ENCODE measurements at regions not wholly inside any gene's neighbourhood (a gene's known extent, or its start where the extent isn't known, plus 50 kb on each side); places are given as distances from the start of the nearest gene placed in this dataset.
"Not testable (repeated sequence)": the region's sequence is repeated elsewhere in the genome, so short reads cannot be mapped to it uniquely, and the experiment has no call there.

GRCh38 chr16:35585411-35585810 is 2126.0 kb downstream of the TP53TG3F start:
- intact Hi-C loops (cut with micrococcal nuclease; ENCODE audit: unreplicated experiment) = no loop called here
- H3K27me3 ChIP-seq (replicated peaks; ENCODE audit: control insufficient read depth, insufficient read depth, low read length) = no peaks in the 10 kb centered on the region
- no peaks in the 10 kb centered on the region for H3K27me3 Mint-ChIP-seq (ENCODE audit: insufficient read depth, unreplicated experiment)
- DNase-seq = no peak
- H3K4me1 ChIP-seq = no peaks in the 10 kb centered on the region
- no TSS peak for BruUV-seq (replicated peaks)
- H3K27ac Mint-ChIP-seq (ENCODE audit: unreplicated experiment) = no peak overlapping the region
- H3K4me1 Mint-ChIP-seq (ENCODE audit: low read depth, unreplicated experiment) = no peaks in the 10 kb centered on the region
- no peaks in the 10 kb centered on the region for H3K36me3 Mint-ChIP-seq (ENCODE audit: insufficient read depth, unreplicated experiment)
- H3K9me3 ChIP-seq = no peaks in the 10 kb centered on the region
- ChIA-PET POLR2A (no interaction called here), CTCF (no interaction called here)
- TF ChIP-seq, protein P1, sequence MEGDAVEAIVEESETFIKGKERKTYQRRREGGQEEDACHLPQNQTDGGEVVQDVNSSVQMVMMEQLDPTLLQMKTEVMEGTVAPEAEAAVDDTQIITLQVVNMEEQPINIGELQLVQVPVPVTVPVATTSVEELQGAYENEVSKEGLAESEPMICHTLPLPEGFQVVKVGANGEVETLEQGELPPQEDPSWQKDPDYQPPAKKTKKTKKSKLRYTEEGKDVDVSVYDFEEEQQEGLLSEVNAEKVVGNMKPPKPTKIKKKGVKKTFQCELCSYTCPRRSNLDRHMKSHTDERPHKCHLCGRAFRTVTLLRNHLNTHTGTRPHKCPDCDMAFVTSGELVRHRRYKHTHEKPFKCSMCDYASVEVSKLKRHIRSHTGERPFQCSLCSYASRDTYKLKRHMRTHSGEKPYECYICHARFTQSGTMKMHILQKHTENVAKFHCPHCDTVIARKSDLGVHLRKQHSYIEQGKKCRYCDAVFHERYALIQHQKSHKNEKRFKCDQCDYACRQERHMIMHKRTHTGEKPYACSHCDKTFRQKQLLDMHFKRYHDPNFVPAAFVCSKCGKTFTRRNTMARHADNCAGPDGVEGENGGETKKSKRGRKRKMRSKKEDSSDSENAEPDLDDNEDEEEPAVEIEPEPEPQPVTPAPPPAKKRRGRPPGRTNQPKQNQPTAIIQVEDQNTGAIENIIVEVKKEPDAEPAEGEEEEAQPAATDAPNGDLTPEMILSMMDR (IDR thresholded peaks at IDR 0.05; ENCODE audit: insufficient read depth in 1 of 2, low read depth in 1 of 2, low read length in 1 of 2, severe bottlenecking in 1 of 2, unreplicated experiment in 1 of 2) = no peak
- peaks cover 27% of the 10 kb centered on the region for H3K9me3 Mint-ChIP-seq (ENCODE audit: unreplicated experiment)
- H3K4me3 Mint-ChIP-seq (ENCODE audit: unreplicated experiment) = no peak overlapping the region
- no peak overlapping the region for H3K4me3 ChIP-seq (ENCODE audit: low read depth, low read length)
- no peaks in the 10 kb centered on the region for H3K36me3 ChIP-seq (ENCODE audit: control insufficient read depth, insufficient read depth, low read length)

DNA sequence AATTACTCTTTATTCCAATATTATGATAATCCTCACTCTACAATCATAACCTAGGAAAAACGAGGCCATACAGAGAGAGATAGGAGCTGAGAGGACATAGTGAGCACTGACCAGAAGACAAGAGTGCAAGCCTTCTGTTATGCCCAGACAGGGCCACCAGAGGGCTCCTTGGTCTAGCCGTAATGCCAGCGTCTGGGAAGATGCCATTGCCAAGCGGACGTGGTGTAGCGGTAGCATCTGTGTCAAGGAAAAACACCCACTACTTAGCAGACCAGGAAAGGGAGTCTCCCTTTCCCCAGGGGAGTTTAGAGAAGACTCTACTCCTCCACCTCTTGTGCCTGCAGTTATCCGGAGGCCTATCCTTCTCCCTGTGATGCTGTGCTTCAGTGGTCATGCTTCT is 2131.5 kb downstream of the TP53TG3F start:
- CTCF ChIA-PET; intact Hi-C loops (cut with micrococcal nuclease; ENCODE audit: unreplicated experiment); H3K9me3 ChIP-seq; H3K27ac Mint-ChIP-seq (ENCODE audit: unreplicated experiment); BruUV-seq (replicated peaks); H3K4me3 Mint-ChIP-seq (ENCODE audit: unreplicated experiment); H3K4me3 ChIP-seq (ENCODE audit: low read depth, low read length); H3K36me3 ChIP-seq (ENCODE audit: control insufficient read depth, insufficient read depth, low read length); H3K4me1 ChIP-seq; POLR2A ChIA-PET; H3K27me3 ChIP-seq (replicated peaks; ENCODE audit: control insufficient read depth, insufficient read depth, low read length); H3K4me1 Mint-ChIP-seq (ENCODE audit: low read depth, unreplicated experiment); H3K27me3 Mint-ChIP-seq (ENCODE audit: insufficient read depth, unreplicated experiment); H3K36me3 Mint-ChIP-seq (ENCODE audit: insufficient read depth, unreplicated experiment): not testable (repeated sequence)
- peak in 1 of 2 experiments; percentile 2 for DNase-seq
- peaks cover 24% of the 10 kb centered on the region for H3K9me3 Mint-ChIP-seq (ENCODE audit: unreplicated experiment)

DNA sequence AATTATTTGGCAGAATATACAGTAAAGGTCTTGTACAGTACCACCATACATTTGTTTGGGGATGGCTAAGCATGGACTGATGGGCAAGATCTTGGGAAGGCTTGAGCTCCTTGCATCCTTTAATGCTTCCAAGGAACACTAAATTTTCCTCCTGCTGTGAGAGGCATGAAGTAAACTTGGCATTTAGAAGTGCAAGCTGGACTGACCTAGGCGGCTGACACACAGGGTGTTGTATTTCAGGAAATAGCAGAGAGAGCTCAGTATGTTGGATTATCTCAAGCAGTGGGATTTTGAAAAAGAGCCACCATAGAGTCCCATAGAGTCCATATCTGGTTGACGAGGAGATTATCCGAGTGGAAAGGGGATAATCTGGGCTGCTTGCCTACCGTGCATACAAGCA is 2137.1 kb downstream of the TP53TG3F start:
- TF ChIP-seq, protein P1 (IDR thresholded peaks at IDR 0.05; ENCODE audit: insufficient read depth in 1 of 2, low read depth in 1 of 2, low read length in 1 of 2, severe bottlenecking in 1 of 2, unreplicated experiment in 1 of 2) = no peak
- H3K9me3 Mint-ChIP-seq (ENCODE audit: unreplicated experiment) = peaks cover 24% of the 10 kb centered on the region
- no peak overlapping the region for H3K27ac Mint-ChIP-seq (ENCODE audit: unreplicated experiment)
- Histone ChIP-seq H3K4me3 (ENCODE audit: low read depth, low read length) (no peak overlapping the region), H3K36me3 (ENCODE audit: control insufficient read depth, insufficient read depth, low read length) (no peaks in the 10 kb centered on the region), H3K27me3 (replicated peaks; ENCODE audit: control insufficient read depth, insufficient read depth, low read length) (no peaks in the 10 kb centered on the region), H3K9me3 (no peaks in the 10 kb centered on the region), H3K4me1 (no peaks in the 10 kb centered on the region)
- ChIA-PET CTCF (no interaction called here), POLR2A (no interaction called here)
- no peaks in the 10 kb centered on the region for H3K4me1 Mint-ChIP-seq (ENCODE audit: low read depth, unreplicated experiment)
- no peak overlapping the region for H3K4me3 Mint-ChIP-seq (ENCODE audit: unreplicated experiment)
- intact Hi-C loops (cut with micrococcal nuclease; ENCODE audit: unreplicated experiment) = no loop called here
- BruUV-seq (replicated peaks) = no TSS peak
- DNase-seq = no peak
- no peaks in the 10 kb centered on the region for H3K36me3 Mint-ChIP-seq (ENCODE audit: insufficient read depth, unreplicated experiment)
- H3K27me3 Mint-ChIP-seq (ENCODE audit: insufficient read depth, unreplicated experiment) = no peaks in the 10 kb centered on the region

- CTCF ChIA-PET = no interaction called here
- intact Hi-C loops (cut with micrococcal nuclease; ENCODE audit: unreplicated experiment) = no loop called here
- Histone ChIP-seq H3K4me3 (ENCODE audit: low read depth, low read length) (no peak overlapping the region), H3K27me3 (replicated peaks; ENCODE audit: control insufficient read depth, insufficient read depth, low read length) (no peaks in the 10 kb centered on the region), H3K9me3 (no peaks in the 10 kb centered on the region), H3K36me3 (ENCODE audit: control insufficient read depth, insufficient read depth, low read length) (no peaks in the 10 kb centered on the region), H3K4me1 (no peaks in the 10 kb centered on the region)
- no TSS peak for BruUV-seq (replicated peaks)
- no peaks in the 10 kb centered on the region for H3K36me3 Mint-ChIP-seq (ENCODE audit: insufficient read depth, unreplicated experiment)
- peak overlapping the region; percentile 57 for H3K4me3 Mint-ChIP-seq (ENCODE audit: unreplicated experiment)
- H3K4me1 Mint-ChIP-seq (ENCODE audit: low read depth, unreplicated experiment) = no peaks in the 10 kb centered on the region
- no peak for DNase-seq
- POLR2A ChIA-PET = no interaction called here
- H3K27me3 Mint-ChIP-seq (ENCODE audit: insufficient read depth, unreplicated experiment) = no peaks in the 10 kb centered on the region
- H3K9me3 Mint-ChIP-seq (ENCODE audit: unreplicated experiment) = peaks cover 17% of the 10 kb centered on the region
- no peak overlapping the region for H3K27ac Mint-ChIP-seq (ENCODE audit: unreplicated experiment)
- TF ChIP-seq, protein P1 (IDR thresholded peaks at IDR 0.05; ENCODE audit: insufficient read depth in 1 of 2, low read depth in 1 of 2, low read length in 1 of 2, severe bottlenecking in 1 of 2, unreplicated experiment in 1 of 2) = no peak
Measured at GRCh38 chr16:35598696-35599332, 2139.4 kb downstream of the TP53TG3F start.
